Testis (tissue), 2 donors: ENCODE measurements at regions not wholly inside any gene's neighbourhood (a gene's known extent, or its start where the extent isn't known, plus 50 kb on each side); places are given as distances from the start of the nearest gene placed in this dataset.
"Not testable (repeated sequence)": the region's sequence is repeated elsewhere in the genome, so short reads cannot be mapped to it uniquely, and the experiment has no call there.

Source experiments
- POLR2A ChIP-seq: fragments of 450-650 bp; IDR thresholded peaks from one replicate; pipeline ENCODE4 v1.6.1; 2017; ENCODE audit warnings: antibody characterized with exemption, mild to moderate bottlenecking, moderate library complexity
- TF ChIP-seq, protein P1 (sequence below), 3 experiments: fragments of 450-650 bp in 2 of 3; fragments of 200-600 bp in 1 of 3; sonication (generic) in 1 of 3; IDR thresholded peaks; one replicate each; pipeline ENCODE4 v1.5.1; 2016 to 2019; ENCODE audit warnings: antibody characterized with exemption in 3 of 3, mild to moderate bottlenecking in 2 of 3, moderate library complexity in 1 of 3

DNA sequence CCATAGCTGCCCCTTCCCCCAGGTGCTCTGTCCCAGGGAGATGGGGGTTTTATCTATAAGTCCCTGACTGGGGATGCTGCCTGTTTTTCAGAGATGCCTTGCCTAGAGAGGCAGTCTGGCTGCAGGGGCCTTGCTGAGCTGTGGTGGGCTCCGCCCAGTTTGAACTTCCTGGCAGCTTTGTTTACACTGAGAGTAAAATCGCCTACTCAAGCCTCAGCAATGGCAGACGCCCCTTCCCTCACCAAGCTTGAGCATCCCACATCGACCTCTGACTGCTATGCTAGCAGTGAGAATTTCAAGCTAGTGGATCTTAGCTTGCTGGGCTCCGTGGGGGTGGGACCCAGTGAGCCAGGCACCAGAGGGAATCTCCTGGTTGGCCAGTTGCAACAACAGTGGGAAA is 430.4 kb downstream of the CPS1 start:
- TF ChIP-seq, protein P1, sequence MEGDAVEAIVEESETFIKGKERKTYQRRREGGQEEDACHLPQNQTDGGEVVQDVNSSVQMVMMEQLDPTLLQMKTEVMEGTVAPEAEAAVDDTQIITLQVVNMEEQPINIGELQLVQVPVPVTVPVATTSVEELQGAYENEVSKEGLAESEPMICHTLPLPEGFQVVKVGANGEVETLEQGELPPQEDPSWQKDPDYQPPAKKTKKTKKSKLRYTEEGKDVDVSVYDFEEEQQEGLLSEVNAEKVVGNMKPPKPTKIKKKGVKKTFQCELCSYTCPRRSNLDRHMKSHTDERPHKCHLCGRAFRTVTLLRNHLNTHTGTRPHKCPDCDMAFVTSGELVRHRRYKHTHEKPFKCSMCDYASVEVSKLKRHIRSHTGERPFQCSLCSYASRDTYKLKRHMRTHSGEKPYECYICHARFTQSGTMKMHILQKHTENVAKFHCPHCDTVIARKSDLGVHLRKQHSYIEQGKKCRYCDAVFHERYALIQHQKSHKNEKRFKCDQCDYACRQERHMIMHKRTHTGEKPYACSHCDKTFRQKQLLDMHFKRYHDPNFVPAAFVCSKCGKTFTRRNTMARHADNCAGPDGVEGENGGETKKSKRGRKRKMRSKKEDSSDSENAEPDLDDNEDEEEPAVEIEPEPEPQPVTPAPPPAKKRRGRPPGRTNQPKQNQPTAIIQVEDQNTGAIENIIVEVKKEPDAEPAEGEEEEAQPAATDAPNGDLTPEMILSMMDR (IDR thresholded peaks at IDR 0.05), result not testable (repeated sequence)
- TF ChIP-seq POLR2A, result not testable (repeated sequence)
